K562 (cell line): ENCODE measurements at regions not wholly inside any gene's neighbourhood (a gene's known extent, or its start where the extent isn't known, plus 50 kb on each side); places are given as distances from the start of the nearest gene placed in this dataset.

Experiments
- ATAC-seq: fragments of 200-7000 bp; cut with Tn5 transposase; 3 replicates; pipeline ENCODE4 v1.9.1; 2020; ENCODE audit warnings: moderate library complexity
- BruUV-seq: library from RNA; stranded (reverse); fragments of 400-500 nt; replicated peaks from 2 replicates; lab custom pipeline; 2021; lab: Mats Ljungman, UMichigan
- CTCF ChIA-PET: fragments of 300-600 bp; formaldehyde crosslinking; extraction: SDS; loops from one replicate; lab custom pipeline; 2021; ENCODE audit warnings: low intra/inter-chr PET ratio; lab: Yijun Ruan, JAX
- POLR2A ChIA-PET: fragments of 300-600, 350-650 bp; sonication (Branson Sonifier 250); formaldehyde crosslinking; extraction: SDS; loops from one replicate; lab custom pipeline; 2021; ENCODE audit warnings: antibody characterized with exemption, inconsistent platforms; lab: Yijun Ruan, JAX
- DNase-seq, 4 experiments: peaks; one replicate each; pipeline versions ENCODE4 v3.0.0 to v3.0.0-alpha.2; 2011 to 2018; ENCODE audit warnings: low spot score in 3 of 4, mixed read lengths in 3 of 4; ENCODE audit errors: extremely low read depth in 1 of 4
- FAIRE-seq: peaks from 2 replicates; lab custom pipeline; 2011; peaks lifted over from hg19 to GRCh38; lab: Jason Lieb, UNC
- H2AFZ ChIP-seq: 2 replicates; pipeline ENCODE4 v1.6.0; 2011; ENCODE audit warnings: low read depth, low read length, control low read depth, inconsistent platforms
- H3K27ac ChIP-seq: fragments of 200-600 bp; 3 replicates; pipeline ENCODE4 v1.8.0; 2011; ENCODE audit warnings: low read depth, mild to moderate bottlenecking, control low read depth, inconsistent platforms, low read length, moderate library complexity, mixed read lengths; ENCODE audit errors: extremely low read depth
- H3K27me3 ChIP-seq, 2 experiments: fragments of 300-600 bp in 1 of 2; 2 replicates in 1 of 2; 3 replicates in 1 of 2; pipeline versions ENCODE4 v1.6.0 to v1.8.0; 2011; ENCODE audit warnings: inconsistent platforms in 2 of 2, low read length in 2 of 2, mild to moderate bottlenecking in 1 of 2, mixed read lengths in 1 of 2, moderate library complexity in 1 of 2; ENCODE audit not compliant: control insufficient read depth in 2 of 2, insufficient read depth in 2 of 2
- H3K36me3 ChIP-seq: fragments of 300-600 bp; 3 replicates; pipeline ENCODE4 v1.8.0; 2011; ENCODE audit warnings: mild to moderate bottlenecking, low read length, inconsistent platforms; ENCODE audit not compliant: control insufficient read depth, insufficient read depth
- H3K4me1 ChIP-seq, 2 experiments: fragments of 200-600 bp in 1 of 2; replicated peaks in 1 of 2; 2 replicates in 1 of 2; 3 replicates in 1 of 2; pipeline versions ENCODE4 v1.5.1 to v1.8.0; 2011; ENCODE audit warnings: inconsistent platforms in 2 of 2, low read length in 2 of 2, mild to moderate bottlenecking in 1 of 2, mixed read lengths in 1 of 2, moderate library complexity in 1 of 2; ENCODE audit not compliant: control insufficient read depth in 2 of 2, insufficient read depth in 2 of 2
- H3K4me2 ChIP-seq: 2 replicates; pipeline ENCODE4 v1.6.1; 2011; ENCODE audit warnings: low read length, control low read depth, inconsistent platforms, mixed read lengths; ENCODE audit not compliant: insufficient read depth
- H3K4me3 ChIP-seq: fragments of 200-600 bp; sonication (generic), shearing (Covaris generic); 2 replicates; pipeline ENCODE4 v1.5.1; 2016; ENCODE audit warnings: control low read depth, inconsistent platforms
- H3K79me2 ChIP-seq: fragments of 200-600 bp; 3 replicates; pipeline ENCODE4 v1.8.0; 2011; ENCODE audit warnings: low read length, inconsistent platforms; ENCODE audit not compliant: control insufficient read depth, insufficient read depth
- H3K9ac ChIP-seq, 2 experiments: 2 replicates each; pipeline versions ENCODE4 v1.6.0 to v1.6.1; 2011; ENCODE audit warnings: low read depth in 2 of 2, low read length in 2 of 2, control low read depth in 1 of 2, inconsistent platforms in 1 of 2, mild to moderate bottlenecking in 1 of 2, mixed read lengths in 1 of 2; ENCODE audit not compliant: insufficient read depth in 1 of 2
- H3K9me1 ChIP-seq: one replicate; pipeline ENCODE4 v1.6.0; 2011; ENCODE audit warnings: inconsistent platforms, mild to moderate bottlenecking, low read length, moderate library complexity; ENCODE audit not compliant: control insufficient read depth, insufficient read depth
- H3K9me3 ChIP-seq: replicated peaks from 2 replicates; pipeline ENCODE4 v1.5.1; 2011; ENCODE audit warnings: low read depth, low read length, inconsistent platforms; ENCODE audit not compliant: control insufficient read depth, insufficient read depth
- H4K20me1 ChIP-seq: replicated peaks from 2 replicates; pipeline ENCODE4 v1.6.1; 2011; ENCODE audit warnings: low read length, inconsistent platforms, mixed read lengths; ENCODE audit not compliant: control insufficient read depth, insufficient read depth
- BCOR ChIP-seq: fragments of 450-650 bp; IDR thresholded peaks from 2 replicates; pipeline ENCODE4 v1.6.1; 2016
- GABPB2 ChIP-seq: fragments of 250-450 bp; sonication (Bioruptor Pico); conservative IDR thresholded peaks from 2 replicates; pipeline ENCODE4 v1.5.1; 2021; ENCODE audit warnings: mild to moderate bottlenecking
- PHF8 ChIP-seq: fragments of 200-600 bp; sonication (generic); IDR thresholded peaks from 2 replicates; pipeline ENCODE4 v1.6.1; 2012; ENCODE audit warnings: mixed run types, mild to moderate bottlenecking, inconsistent platforms, low read length, moderate library complexity, borderline replicate concordance
- U2AF1 ChIP-seq: fragments of 200-400 bp; formaldehyde crosslinking; optimal IDR thresholded peaks from 2 replicates; pipeline ENCODE3; 2017; ENCODE audit warnings: mild to moderate bottlenecking, low read depth, low read length, moderate library complexity
- XRCC3 ChIP-seq: fragments of 450-650 bp; IDR thresholded peaks from 2 replicates; pipeline ENCODE4 v1.6.1; 2017; ENCODE audit warnings: mild to moderate bottlenecking, moderate library complexity
- ZNF766 ChIP-seq: fragments of 200-800 bp; sonication (Bioruptor generic); conservative IDR thresholded peaks from 2 replicates; pipeline ENCODE4 v1.6.1; 2016; ENCODE audit warnings: missing genetic modification characterization, missing compliant biosample characterization
- WGBS: fragments of 100-300 bp; shearing (Covaris generic); methylation state at CpG from one replicate; pipeline ENCODE4 v1.1.6; 2016; ENCODE audit warnings: low coverage, mixed read lengths; ENCODE audit not compliant: insufficient coverage; ENCODE audit errors: missing lambda C conversion rate; 5-methylcytosine and 5-hydroxymethylcytosine counted together
- in situ Hi-C: fragments of 300-500 bp; cut with MboI; formaldehyde crosslinking; loops from 4 replicates; pipeline ENCODE4 v1.15.0; 2018; ENCODE audit warnings: inconsistent platforms, mixed read lengths
- intact Hi-C: fragments of 100-400 bp; cut with micrococcal nuclease; formaldehyde crosslinking; loops from 2 replicates; pipeline ENCODE4 v1.14.2; 2022
- TF ChIP-seq, protein P1 (sequence below): fragments of 150-350 bp; IDR thresholded peaks from 2 replicates; pipeline ENCODE4 v1.6.1; 2014; ENCODE audit warnings: low read depth, mild to moderate bottlenecking, low read length, borderline replicate concordance
- TF ChIP-seq, protein P2 (sequence below), 2 experiments: IDR thresholded peaks; 2 replicates each; pipeline ENCODE4 v1.6.1; 2011; ENCODE audit warnings: borderline replicate concordance in 1 of 2, control low read depth in 1 of 2, low read depth in 1 of 2, low read length in 1 of 2, mild to moderate bottlenecking in 1 of 2, mixed read lengths in 1 of 2, moderate library complexity in 1 of 2; ENCODE audit not compliant: insufficient read depth in 1 of 2, insufficient read length in 1 of 2, poor library complexity in 1 of 2, severe bottlenecking in 1 of 2; ENCODE audit errors: extremely low read depth in 1 of 2

DNA sequence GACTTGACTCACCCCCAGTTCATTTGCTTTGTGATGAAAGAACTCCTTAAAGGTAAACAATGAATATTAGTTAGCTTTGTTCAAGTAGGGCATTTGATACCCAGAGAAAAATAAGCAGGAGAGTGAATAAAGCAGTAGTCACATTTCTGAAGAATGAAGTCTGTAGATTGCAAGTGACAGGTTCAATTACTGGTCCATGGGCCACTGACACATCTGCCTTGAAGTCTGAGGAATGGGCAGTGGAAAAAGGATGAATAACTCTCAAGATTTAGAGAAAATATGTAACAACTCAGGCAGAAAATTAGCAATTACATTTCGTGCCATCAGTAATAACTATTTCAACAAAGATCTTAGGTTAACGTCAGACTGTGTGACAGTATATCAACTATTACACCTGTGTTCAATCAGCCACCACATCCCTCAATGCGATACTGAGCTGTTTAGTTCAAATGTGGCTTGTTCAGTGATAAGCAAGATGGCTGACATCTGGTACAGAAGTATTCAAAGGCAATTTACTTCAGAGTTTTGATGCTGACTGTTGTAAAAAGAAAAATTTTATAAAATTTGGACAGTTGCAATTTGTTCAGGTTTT, 1890.7 kb upstream of the NUDT12 start:
- ChIA-PET CTCF (no interaction called here), POLR2A (no interaction called here)
- in situ Hi-C loops = no loop called here
- Histone ChIP-seq H3K9me1 (no peaks in the 10 kb centered on the region), H3K4me2 (no peak overlapping the region), H3K27me3 (no peaks in the 10 kb centered on the region), H2AFZ (no peak overlapping the region), H3K36me3 (no peaks in the 10 kb centered on the region), H3K79me2 (no peaks in the 10 kb centered on the region), H4K20me1 (no peaks in the 10 kb centered on the region), H3K4me1 (no peaks in the 10 kb centered on the region), H3K9ac (no peak overlapping the region), H3K27ac (no peak overlapping the region), H3K9me3 (no peaks in the 10 kb centered on the region), H3K4me3 (no peak overlapping the region)
- FAIRE-seq = no peak
- TF ChIP-seq XRCC3 = no peak
- no peak for TF ChIP-seq U2AF1
- TF ChIP-seq PHF8 = no peak
- TF ChIP-seq BCOR = no peak
- TF ChIP-seq, protein P1, sequence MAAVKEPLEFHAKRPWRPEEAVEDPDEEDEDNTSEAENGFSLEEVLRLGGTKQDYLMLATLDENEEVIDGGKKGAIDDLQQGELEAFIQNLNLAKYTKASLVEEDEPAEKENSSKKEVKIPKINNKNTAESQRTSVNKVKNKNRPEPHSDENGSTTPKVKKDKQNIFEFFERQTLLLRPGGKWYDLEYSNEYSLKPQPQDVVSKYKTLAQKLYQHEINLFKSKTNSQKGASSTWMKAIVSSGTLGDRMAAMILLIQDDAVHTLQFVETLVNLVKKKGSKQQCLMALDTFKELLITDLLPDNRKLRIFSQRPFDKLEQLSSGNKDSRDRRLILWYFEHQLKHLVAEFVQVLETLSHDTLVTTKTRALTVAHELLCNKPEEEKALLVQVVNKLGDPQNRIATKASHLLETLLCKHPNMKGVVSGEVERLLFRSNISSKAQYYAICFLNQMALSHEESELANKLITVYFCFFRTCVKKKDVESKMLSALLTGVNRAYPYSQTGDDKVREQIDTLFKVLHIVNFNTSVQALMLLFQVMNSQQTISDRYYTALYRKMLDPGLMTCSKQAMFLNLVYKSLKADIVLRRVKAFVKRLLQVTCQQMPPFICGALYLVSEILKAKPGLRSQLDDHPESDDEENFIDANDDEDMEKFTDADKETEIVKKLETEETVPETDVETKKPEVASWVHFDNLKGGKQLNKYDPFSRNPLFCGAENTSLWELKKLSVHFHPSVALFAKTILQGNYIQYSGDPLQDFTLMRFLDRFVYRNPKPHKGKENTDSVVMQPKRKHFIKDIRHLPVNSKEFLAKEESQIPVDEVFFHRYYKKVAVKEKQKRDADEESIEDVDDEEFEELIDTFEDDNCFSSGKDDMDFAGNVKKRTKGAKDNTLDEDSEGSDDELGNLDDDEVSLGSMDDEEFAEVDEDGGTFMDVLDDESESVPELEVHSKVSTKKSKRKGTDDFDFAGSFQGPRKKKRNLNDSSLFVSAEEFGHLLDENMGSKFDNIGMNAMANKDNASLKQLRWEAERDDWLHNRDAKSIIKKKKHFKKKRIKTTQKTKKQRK = no peak
- no peak for TF ChIP-seq GABPB2 (CRISPR knock-in tag)
- TF ChIP-seq, protein P2, sequence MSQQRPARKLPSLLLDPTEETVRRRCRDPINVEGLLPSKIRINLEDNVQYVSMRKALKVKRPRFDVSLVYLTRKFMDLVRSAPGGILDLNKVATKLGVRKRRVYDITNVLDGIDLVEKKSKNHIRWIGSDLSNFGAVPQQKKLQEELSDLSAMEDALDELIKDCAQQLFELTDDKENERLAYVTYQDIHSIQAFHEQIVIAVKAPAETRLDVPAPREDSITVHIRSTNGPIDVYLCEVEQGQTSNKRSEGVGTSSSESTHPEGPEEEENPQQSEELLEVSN (IDR thresholded peaks at IDR 0.05; ENCODE audit: borderline replicate concordance in 1 of 2, extremely low read depth in 1 of 2, insufficient read depth in 1 of 2, insufficient read length in 1 of 2, low read depth in 1 of 2, low read length in 1 of 2, poor library complexity in 1 of 2, severe bottlenecking in 1 of 2) = no peak
- TF ChIP-seq ZNF766 (CRISPR knock-in tag) = no peak
- 7% methylated on average over 3 of the region's 3 CpGs for WGBS
- no peak for DNase-seq
- intact Hi-C loops = no loop called here
- ATAC-seq = no peak
- no TSS peak for BruUV-seq
